Sciatic nerve (tissue), 2 donors: ENCODE measurements at regions not wholly inside any gene's neighbourhood (a gene's known extent, or its start where the extent isn't known, plus 50 kb on each side); places are given as distances from the start of the nearest gene placed in this dataset.

ENCODE experiments used
- ATAC-seq: fragments of 200-7000 bp; cut with Tn5 transposase; one replicate; pipeline ENCODE4 v1.9.1; 2020; ENCODE audit warnings: mild to moderate bottlenecking, moderate library complexity
- DNase-seq: peaks from one replicate; pipeline ENCODE4 v3.0.0-alpha.2; 2020; ENCODE audit warnings: low spot score
- intact Hi-C: fragments of 100-400 bp; cut with DNase I; formaldehyde crosslinking; loops from one replicate; pipeline ENCODE4 v1.14.2; 2022
- donor health status: DM: no; HTN: no; CAD: no.
- donor health status: DM: no; HTN: no; CAD: no.

- ATAC-seq (no peak), DNase-seq (no peak)
- intact Hi-C loops = no loop called here
Measured at GRCh38 chr10:128497660-128498377, 371.6 kb upstream of the MKI67 start.

GRCh38 chr10:128498378-128498730 lies 372.1 kb upstream of the MKI67 start:
- DNase-seq (no peak), ATAC-seq (no peak)
- intact Hi-C loops = no loop called here

GRCh38 chr10:128498746-128499145 lies 372.5 kb upstream of the MKI67 start:
- DNase-seq (no peak), ATAC-seq (no peak)
- intact Hi-C loops = no loop called here

- no peak for DNase-seq
- ATAC-seq = no peak
- intact Hi-C loops = no loop called here
Measured at GRCh38 chr10:128499486-128499885, 373.3 kb upstream of the MKI67 start.

GRCh38 chr10:128499956-128500355 lies 373.7 kb upstream of the MKI67 start:
- DNase-seq = no peak
- intact Hi-C loops = no loop called here
- no peak for ATAC-seq

GRCh38 chr10:128500642-128501041 lies 374.4 kb upstream of the MKI67 start:
- intact Hi-C loops = no loop called here

GRCh38 chr10:128505346-128505745 lies 379.1 kb upstream of the MKI67 start:
- ATAC-seq (no peak), DNase-seq (no peak)
- intact Hi-C loops = no loop called here

More at GRCh38 chr10:128500642-128501041, 374.4 kb upstream of the MKI67 start:
- ATAC-seq (no peak), DNase-seq (no peak)

- no peak for ATAC-seq
- intact Hi-C loops = no loop called here
- no peak for DNase-seq
Measured at GRCh38 chr10:128506423-128506822, 380.2 kb upstream of the MKI67 start.

- DNase-seq (no peak), ATAC-seq (no peak)
- intact Hi-C loops = no loop called here
Measured at GRCh38 chr10:128507066-128507465, 380.8 kb upstream of the MKI67 start.

- no peak for DNase-seq
- intact Hi-C loops = no loop called here
- no peak for ATAC-seq
Measured at GRCh38 chr10:128511284-128511683, 385.1 kb upstream of the MKI67 start.

- intact Hi-C loops = no loop called here
- ATAC-seq (no peak), DNase-seq (no peak)
Measured at GRCh38 chr10:128512767-128513166, 386.5 kb upstream of the MKI67 start.

- ATAC-seq (no peak), DNase-seq (peak; percentile 13)
- intact Hi-C loops = no loop called here
Measured at GRCh38 chr10:128514536-128514935, 388.3 kb upstream of the MKI67 start.

GRCh38 chr10:128516180-128516579 lies 390.0 kb upstream of the MKI67 start:
- peak; percentile 21 for DNase-seq
- ATAC-seq = no peak
- intact Hi-C loops = no loop called here

GRCh38 chr10:128517167-128517566 lies 390.9 kb upstream of the MKI67 start:
- intact Hi-C loops = no loop called here
- no peak for ATAC-seq

GRCh38 chr10:128518000-128518399 lies 391.8 kb upstream of the MKI67 start:
- intact Hi-C loops = no loop called here

More at GRCh38 chr10:128517167-128517566, 390.9 kb upstream of the MKI67 start:
- peak; percentile 10 for DNase-seq

GRCh38 chr10:128519581-128519980 lies 393.4 kb upstream of the MKI67 start:
- intact Hi-C loops = no loop called here
- ATAC-seq (no peak), DNase-seq (peak; percentile 33)

More at GRCh38 chr10:128518000-128518399, 391.8 kb upstream of the MKI67 start:
- ATAC-seq (no peak), DNase-seq (peak; percentile 9)

- ATAC-seq (no peak), DNase-seq (peak; percentile 23)
- intact Hi-C loops = no loop called here
Measured at GRCh38 chr10:128520211-128520815, 394.1 kb upstream of the MKI67 start.

GRCh38 chr10:128522551-128523308 lies 396.5 kb upstream of the MKI67 start:
- DNase-seq (no peak), ATAC-seq (no peak)
- intact Hi-C loops = no loop called here

GRCh38 chr10:128525444-128525843 lies 399.2 kb upstream of the MKI67 start:
- ATAC-seq (no peak), DNase-seq (no peak)
- intact Hi-C loops = no loop called here

- ATAC-seq = no peak
- intact Hi-C loops = no loop called here
- DNase-seq = no peak
Measured at GRCh38 chr10:128525936-128526335, 399.7 kb upstream of the MKI67 start.
